ENCODE measurements at regions not wholly inside any gene's neighbourhood (a gene's known extent, or its start where the extent isn't known, plus 50 kb on each side); places are given as distances from the start of the nearest gene placed in this dataset.

- TF ChIP-seq CTCF (conservative IDR thresholded peaks at IDR 0.05; ENCODE audit: low read depth, low read length) (no peak), EZH2 (IDR thresholded peaks at IDR 0.05; ENCODE audit: low read length, unreplicated experiment) (no peak), EZH2phosphoT487 (IDR thresholded peaks at IDR 0.05; ENCODE audit: borderline replicate concordance, low read length) (no peak)
Observed at GRCh38 chr1:55706397-55706796, 491.2 kb upstream of the USP24 start.
